Smooth muscle cell (in vitro differentiated cells): ENCODE measurements at regions not wholly inside any gene's neighbourhood (a gene's known extent, or its start where the extent isn't known, plus 50 kb on each side); places are given as distances from the start of the nearest gene placed in this dataset.

Experiments used
- DNase-seq: peaks from one replicate; lab custom pipeline; 2025; ENCODE audit not compliant: unreplicated experiment; lab: John Stamatoyannopoulos, UW
- H2AFZ ChIP-seq: fragments of 200-600 bp; sonication (generic); 2 replicates; pipeline ENCODE4 v1.6.0; 2016; ENCODE audit warnings: antibody characterized with exemption, low read depth, mild to moderate bottlenecking
- H3F3A ChIP-seq: fragments of 200-600 bp; sonication (generic); 2 replicates; pipeline ENCODE4 v1.6.0; 2017; ENCODE audit warnings: antibody characterized with exemption, low read depth
- H3K27ac ChIP-seq: fragments of 200-600 bp; sonication (generic); 2 replicates; pipeline ENCODE4 v1.5.1; 2016; ENCODE audit warnings: low read depth, mild to moderate bottlenecking
- H3K27me3 ChIP-seq: fragments of 200-600 bp; sonication (generic); 2 replicates; pipeline ENCODE4 v1.6.1; 2016; ENCODE audit warnings: low read depth, mild to moderate bottlenecking
- H3K36me3 ChIP-seq: fragments of 200-600 bp; sonication (generic); 2 replicates; pipeline ENCODE4 v1.5.1; 2016; ENCODE audit warnings: low read depth
- H3K4me1 ChIP-seq: fragments of 200-600 bp; sonication (generic); 2 replicates; pipeline ENCODE4 v1.5.1; 2016; ENCODE audit warnings: low read depth
- H3K4me2 ChIP-seq: fragments of 200-600 bp; sonication (generic); 2 replicates; pipeline ENCODE4 v1.6.0; 2016; ENCODE audit warnings: mild to moderate bottlenecking
- H3K4me3 ChIP-seq: fragments of 200-600 bp; sonication (generic); 2 replicates; pipeline ENCODE4 v1.5.1; 2016; ENCODE audit warnings: mild to moderate bottlenecking
- H3K79me2 ChIP-seq: fragments of 200-600 bp; sonication (generic); 2 replicates; pipeline ENCODE4 v1.6.0; 2016; ENCODE audit warnings: low read depth, mild to moderate bottlenecking
- H3K9ac ChIP-seq: fragments of 200-600 bp; sonication (generic); 2 replicates; pipeline ENCODE4 v1.6.0; 2016; ENCODE audit warnings: low read depth
- H3K9me3 ChIP-seq: fragments of 200-600 bp; sonication (generic); replicated peaks from 2 replicates; pipeline ENCODE4 v1.5.1; 2016; ENCODE audit warnings: low read depth
- H4K20me1 ChIP-seq: fragments of 200-600 bp; sonication (generic); 2 replicates; pipeline ENCODE4 v1.6.0; 2016; ENCODE audit warnings: low read depth
- whole genome bisulfite sequencing: methylation state at CpG from one replicate; pipeline ENCODE4 v1.1.7; 2016; ENCODE audit warnings: low lambda C conversion rate; 5-methylcytosine and 5-hydroxymethylcytosine counted together
- TF ChIP-seq, protein P1 (sequence below): fragments of 200-600 bp; sonication (generic); IDR thresholded peaks from 2 replicates; pipeline ENCODE4 v1.5.1; 2017; ENCODE audit warnings: borderline replicate concordance, mild to moderate bottlenecking, antibody characterized with exemption; ENCODE audit not compliant: insufficient read depth, poor library complexity, severe bottlenecking

DNA sequence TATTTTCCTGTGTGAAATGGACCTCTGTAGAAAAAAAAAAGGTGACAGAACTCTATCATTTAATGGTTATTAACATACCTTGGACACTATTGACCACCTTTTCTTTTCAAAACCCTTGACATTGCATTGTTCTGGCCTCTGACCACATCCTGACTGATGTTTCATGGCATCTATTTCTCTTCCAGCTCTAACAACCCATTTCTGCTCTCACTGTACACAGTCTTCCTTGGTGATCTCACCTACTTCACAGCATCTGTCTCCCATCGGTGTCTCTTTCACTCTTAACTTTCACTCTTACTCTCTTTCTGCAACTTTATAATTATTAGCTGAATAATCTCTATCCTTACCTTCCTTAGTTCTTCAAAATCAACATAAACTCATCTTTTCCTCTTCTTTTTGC, 217.4 kb upstream of the CD96 start:
- DNase-seq, result no peak
- Histone ChIP-seq H3K4me1 (no peaks in the 10 kb centered on the region), H2AFZ (no peak overlapping the region), H3K4me2 (no peak overlapping the region), H3K36me3 (no peaks in the 10 kb centered on the region), H3K79me2 (no peaks in the 10 kb centered on the region), H3K27me3 (no peaks in the 10 kb centered on the region), H3K27ac (no peak overlapping the region), H3K4me3 (no peak overlapping the region), H3K9ac (no peak overlapping the region), H3K9me3 (no peaks in the 10 kb centered on the region), H3F3A (no peaks in the 10 kb centered on the region), H4K20me1 (no peaks in the 10 kb centered on the region)
- TF ChIP-seq, protein P1, sequence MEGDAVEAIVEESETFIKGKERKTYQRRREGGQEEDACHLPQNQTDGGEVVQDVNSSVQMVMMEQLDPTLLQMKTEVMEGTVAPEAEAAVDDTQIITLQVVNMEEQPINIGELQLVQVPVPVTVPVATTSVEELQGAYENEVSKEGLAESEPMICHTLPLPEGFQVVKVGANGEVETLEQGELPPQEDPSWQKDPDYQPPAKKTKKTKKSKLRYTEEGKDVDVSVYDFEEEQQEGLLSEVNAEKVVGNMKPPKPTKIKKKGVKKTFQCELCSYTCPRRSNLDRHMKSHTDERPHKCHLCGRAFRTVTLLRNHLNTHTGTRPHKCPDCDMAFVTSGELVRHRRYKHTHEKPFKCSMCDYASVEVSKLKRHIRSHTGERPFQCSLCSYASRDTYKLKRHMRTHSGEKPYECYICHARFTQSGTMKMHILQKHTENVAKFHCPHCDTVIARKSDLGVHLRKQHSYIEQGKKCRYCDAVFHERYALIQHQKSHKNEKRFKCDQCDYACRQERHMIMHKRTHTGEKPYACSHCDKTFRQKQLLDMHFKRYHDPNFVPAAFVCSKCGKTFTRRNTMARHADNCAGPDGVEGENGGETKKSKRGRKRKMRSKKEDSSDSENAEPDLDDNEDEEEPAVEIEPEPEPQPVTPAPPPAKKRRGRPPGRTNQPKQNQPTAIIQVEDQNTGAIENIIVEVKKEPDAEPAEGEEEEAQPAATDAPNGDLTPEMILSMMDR, result no peak
- WGBS, result 79% methylated on average over 1 of the region's 1 CpG

DNA sequence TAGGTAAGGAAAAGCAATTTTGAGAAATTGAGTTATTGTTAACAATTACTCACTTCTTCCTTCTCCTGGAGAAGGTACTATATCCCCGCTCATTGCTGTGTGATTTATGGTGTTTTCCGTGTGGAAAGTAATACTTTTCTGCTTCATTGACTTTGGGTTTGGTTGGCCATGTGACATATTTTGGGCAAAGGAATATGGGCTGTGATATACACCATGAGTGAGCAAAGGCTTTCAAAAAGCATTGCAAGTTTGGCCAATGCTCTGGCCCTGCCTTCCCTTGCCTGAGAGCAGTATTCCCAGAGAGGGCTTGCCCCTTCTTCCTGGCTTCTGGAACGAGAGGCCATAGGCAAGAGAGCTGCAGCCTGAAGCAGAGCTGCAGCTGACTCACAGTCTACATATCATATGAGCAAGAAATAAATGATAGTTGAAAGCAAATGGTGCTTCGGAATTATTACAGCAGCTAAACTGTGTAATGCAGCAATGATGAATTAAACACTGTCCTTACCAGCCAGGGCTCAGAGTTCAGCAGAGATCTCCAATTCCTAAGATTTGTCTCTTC, 216.8 kb upstream of the CD96 start:
- H3K27ac ChIP-seq, result no peak overlapping the region
- DNase-seq, result no peak
- 67% methylated on average over 4 of the region's 4 CpGs for WGBS

DNA sequence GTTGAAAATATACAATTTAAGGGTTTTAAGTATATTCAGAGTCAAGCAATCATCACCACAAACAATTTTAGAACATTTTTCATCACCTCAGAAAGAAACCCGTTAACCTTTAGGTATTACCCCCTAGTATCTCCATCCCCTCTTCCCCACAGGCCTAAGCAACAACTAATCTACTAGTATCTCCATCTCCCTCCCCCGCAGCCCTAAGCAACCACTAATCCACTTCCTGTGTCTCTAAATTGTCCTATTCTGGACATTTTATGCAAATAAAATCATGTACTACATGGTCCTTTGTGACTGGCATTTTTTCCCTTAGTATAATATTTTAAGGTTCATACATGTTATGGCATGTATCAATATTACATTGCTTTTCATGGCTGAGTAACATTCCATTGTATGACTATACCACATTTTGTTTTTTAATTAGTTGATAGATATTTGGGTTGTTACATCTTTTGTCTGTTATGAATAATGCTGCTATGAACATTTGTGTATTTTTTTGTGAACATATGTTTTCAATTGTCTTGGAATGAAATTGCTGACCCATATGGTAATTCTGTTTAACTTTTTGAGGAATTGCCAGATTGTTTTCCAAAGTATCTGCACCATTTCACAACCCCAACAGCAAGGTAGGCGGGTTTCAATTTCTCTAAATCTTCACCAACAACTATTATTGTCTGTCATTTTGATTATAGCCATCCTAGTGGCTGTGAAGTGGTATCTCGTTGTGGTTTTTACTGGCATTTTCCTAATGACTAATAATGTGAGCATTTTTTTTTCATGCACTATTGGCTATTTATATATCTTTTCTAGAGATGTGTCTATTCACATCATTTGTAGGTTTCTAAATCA, 215.6 kb upstream of the CD96 start:
- DNase-seq, result no peak
- H3K4me1 ChIP-seq, result no peaks in the 10 kb centered on the region
- H4K20me1 ChIP-seq, result no peaks in the 10 kb centered on the region
- H3F3A ChIP-seq, result no peaks in the 10 kb centered on the region
- WGBS, result 66% methylated on average over 4 of the region's 4 CpGs
- no peaks in the 10 kb centered on the region for H3K9me3 ChIP-seq
- H3K27ac ChIP-seq, result no peak overlapping the region
- H3K4me2 ChIP-seq, result peak overlapping the region; percentile 30
- H3K79me2 ChIP-seq, result no peaks in the 10 kb centered on the region
- H2AFZ ChIP-seq, result no peak overlapping the region
- H3K9ac ChIP-seq, result no peak overlapping the region
- TF ChIP-seq, protein P1, result no peak
- no peak overlapping the region for H3K4me3 ChIP-seq
- no peaks in the 10 kb centered on the region for H3K27me3 ChIP-seq
- no peaks in the 10 kb centered on the region for H3K36me3 ChIP-seq

More for the DNA sequence above, 216.8 kb upstream of the CD96 start:
- no peaks in the 10 kb centered on the region for H3F3A ChIP-seq
- H4K20me1 ChIP-seq, result no peaks in the 10 kb centered on the region
- H3K4me2 ChIP-seq, result no peak overlapping the region
- no peaks in the 10 kb centered on the region for H3K79me2 ChIP-seq
- no peak overlapping the region for H3K9ac ChIP-seq
- no peak overlapping the region for H3K4me3 ChIP-seq
- H2AFZ ChIP-seq, result no peak overlapping the region
- no peaks in the 10 kb centered on the region for H3K9me3 ChIP-seq
- no peaks in the 10 kb centered on the region for H3K36me3 ChIP-seq
- H3K4me1 ChIP-seq, result no peaks in the 10 kb centered on the region
- H3K27me3 ChIP-seq, result no peaks in the 10 kb centered on the region
- TF ChIP-seq, protein P1, result no peak

GRCh38 chr3:111331306-111331705, 210.7 kb upstream of the CD96 start:
- Histone ChIP-seq H3F3A (peaks cover 6% of the 10 kb centered on the region), H3K9ac (no peak overlapping the region), H4K20me1 (no peaks in the 10 kb centered on the region), H3K9me3 (no peaks in the 10 kb centered on the region), H3K4me2 (no peak overlapping the region), H3K4me3 (no peak overlapping the region), H3K27me3 (no peaks in the 10 kb centered on the region), H3K79me2 (no peaks in the 10 kb centered on the region), H2AFZ (no peak overlapping the region), H3K27ac (no peak overlapping the region), H3K36me3 (no peaks in the 10 kb centered on the region), H3K4me1 (peaks cover 8% of the 10 kb centered on the region)
- no peak for DNase-seq
- TF ChIP-seq, protein P1, result no peak
- WGBS, result 100% methylated on average over 1 of the region's 1 CpG
